Erythroblast (primary cell): ENCODE measurements at regions not wholly inside any gene's neighbourhood (a gene's known extent, or its start where the extent isn't known, plus 50 kb on each side); places are given as distances from the start of the nearest gene placed in this dataset.

Source experiments
- GATA1 ChIP-seq: IDR thresholded peaks from 2 replicates; pipeline ENCODE4 v1.6.1; 2011; ENCODE audit warnings: low read depth, mild to moderate bottlenecking, control low read depth, low read length, moderate library complexity
- POLR2A ChIP-seq: IDR thresholded peaks from 2 replicates; pipeline ENCODE4 v1.6.1; 2011; ENCODE audit warnings: mild to moderate bottlenecking, low read length

DNA sequence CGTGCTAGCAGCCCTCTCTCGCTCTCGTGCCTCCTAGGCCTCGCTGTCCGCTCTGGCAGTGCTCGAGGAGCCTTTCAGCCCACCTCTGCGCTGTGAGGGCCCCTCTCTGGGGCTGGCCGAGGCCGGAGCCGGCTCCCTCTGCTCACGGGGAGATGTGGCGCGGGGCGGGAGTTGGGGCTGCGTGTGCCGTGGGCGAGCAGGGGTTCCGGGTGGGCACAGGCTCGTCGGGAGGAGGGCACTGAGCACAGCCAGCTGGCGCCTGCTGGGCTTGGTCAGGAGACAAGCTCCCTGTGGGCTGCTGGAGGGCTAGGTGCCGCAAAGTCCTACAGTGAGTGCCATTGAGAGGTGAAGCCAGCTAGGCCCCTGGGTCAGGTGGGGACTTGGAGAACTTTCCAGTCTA is 994.5 kb downstream of the C4orf33 start:
- TF ChIP-seq GATA1 (no peak), POLR2A (no peak)
